ENCODE measurements at regions not wholly inside any gene's neighbourhood (a gene's known extent, or its start where the extent isn't known, plus 50 kb on each side); places are given as distances from the start of the nearest gene placed in this dataset.

GRCh38 chr6:169979873-169980432 is 228.5 kb downstream of the ERMARD start:
- TF ChIP-seq POLR2AphosphoS5 (IDR thresholded peaks at IDR 0.05; ENCODE audit: low read depth, low read length) = no peak
- TF ChIP-seq TAF1 (IDR thresholded peaks at IDR 0.05; ENCODE audit: borderline replicate concordance, insufficient read depth, low read length) = no peak
- TF ChIP-seq REST (IDR thresholded peaks at IDR 0.05; ENCODE audit: insufficient read depth in 1 of 2, low read depth in 2 of 2, low read length in 2 of 2) = no peak
- TF ChIP-seq SIN3A (IDR thresholded peaks at IDR 0.05; ENCODE audit: borderline replicate concordance, insufficient read depth, low read length) = no peak
- no peak for TF ChIP-seq FOXP2 (optimal IDR thresholded peaks at IDR 0.05; ENCODE audit: borderline replicate concordance, extremely low read depth, extremely low read length, insufficient read depth)
